ENCODE measurements at regions not wholly inside any gene's neighbourhood (a gene's known extent, or its start where the extent isn't known, plus 50 kb on each side); places are given as distances from the start of the nearest gene placed in this dataset.

- TF ChIP-seq CTCF (IDR thresholded peaks at IDR 0.05), result no peak
Observed at GRCh38 chr12:13444076-13444475, 247.6 kb downstream of the EMP1 start.

DNA sequence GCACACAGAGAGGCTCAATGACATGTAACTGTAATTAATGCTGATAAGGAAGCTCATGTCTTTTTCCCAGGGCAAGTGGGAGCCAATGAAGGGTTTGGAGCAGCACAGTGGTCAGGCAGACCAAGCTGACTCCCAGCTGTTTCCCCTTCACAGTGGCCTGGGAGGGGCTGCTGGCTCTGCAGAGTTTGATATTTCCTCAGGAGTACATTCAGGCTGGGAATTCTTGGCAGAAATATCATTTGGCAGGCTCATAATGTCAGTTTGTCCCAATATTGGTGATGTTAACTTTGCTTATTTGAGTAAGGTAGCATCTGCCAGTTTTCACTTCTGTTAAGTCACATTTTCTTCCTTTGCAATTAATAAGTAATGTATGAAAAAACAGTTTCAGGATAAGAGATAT lies 247.0 kb downstream of the EMP1 start:
- TF ChIP-seq CTCF (IDR thresholded peaks at IDR 0.05), result no peak

DNA sequence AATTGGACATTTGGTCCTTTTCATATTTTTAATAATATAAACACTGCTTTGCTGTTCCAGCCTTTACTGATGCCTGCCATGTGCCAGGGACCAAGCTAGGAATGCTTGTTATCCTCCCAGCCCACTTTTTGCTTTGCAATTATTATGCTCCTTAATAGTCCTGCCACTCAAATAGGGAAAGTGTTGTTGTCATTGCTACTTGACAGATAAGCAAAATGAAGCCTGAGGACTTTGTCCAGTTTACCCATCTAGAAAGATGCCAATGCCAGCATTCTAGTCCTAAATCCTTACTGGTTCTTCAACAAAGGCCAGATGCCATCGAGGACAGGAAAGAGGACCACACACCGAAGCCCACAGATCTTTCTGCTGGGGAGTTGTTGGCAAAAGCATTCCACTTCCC lies 246.5 kb downstream of the EMP1 start:
- TF ChIP-seq CTCF (IDR thresholded peaks at IDR 0.05), result no peak

GRCh38 chr12:13442457-13442856 lies 245.9 kb downstream of the EMP1 start:
- no peak for TF ChIP-seq CTCF (IDR thresholded peaks at IDR 0.05)

DNA sequence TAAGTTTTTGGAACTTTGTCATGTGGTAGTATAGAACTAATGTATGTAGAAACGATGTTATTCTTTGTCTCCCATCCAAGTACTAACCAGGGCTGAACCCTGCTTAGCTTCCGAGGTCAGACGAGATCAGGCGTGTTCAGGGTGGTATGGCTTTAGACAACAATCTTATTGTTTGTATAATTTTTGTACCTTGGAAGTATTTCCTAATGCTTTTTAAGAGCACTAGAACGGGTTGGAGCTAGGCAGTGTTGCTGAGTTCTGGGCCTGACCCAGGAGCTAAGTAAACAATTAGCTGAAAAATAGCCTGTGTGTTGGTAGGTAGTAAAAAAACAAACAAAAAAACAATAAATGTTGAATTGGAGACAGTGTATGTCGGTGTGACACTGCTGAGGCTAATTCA lies 244.3 kb downstream of the EMP1 start:
- no peak for TF ChIP-seq CTCF (IDR thresholded peaks at IDR 0.05)

DNA sequence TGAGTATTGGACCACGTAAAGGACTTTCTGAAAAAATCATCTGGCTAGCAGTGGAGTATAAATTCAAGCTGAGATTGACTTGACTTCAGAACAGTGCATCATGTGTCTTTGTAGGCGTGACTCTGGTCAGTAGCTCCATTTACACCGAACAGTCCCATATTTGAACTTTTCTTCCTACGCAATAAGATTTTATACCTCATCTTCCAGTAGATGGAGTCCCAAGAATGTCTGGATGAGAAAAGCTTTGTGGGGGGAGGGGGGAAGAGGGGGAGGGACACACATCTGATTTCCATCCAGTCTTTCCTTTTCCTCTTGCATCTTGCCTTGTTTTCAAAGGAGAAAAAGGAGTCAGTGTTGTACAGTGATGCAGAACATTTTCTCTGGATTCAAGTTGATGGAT lies 241.0 kb downstream of the EMP1 start:
- TF ChIP-seq CTCF (IDR thresholded peaks at IDR 0.05), result no peak

- TF ChIP-seq CTCF (IDR thresholded peaks at IDR 0.05), result no peak
Observed at GRCh38 chr12:13436696-13437391, 240.3 kb downstream of the EMP1 start.

DNA sequence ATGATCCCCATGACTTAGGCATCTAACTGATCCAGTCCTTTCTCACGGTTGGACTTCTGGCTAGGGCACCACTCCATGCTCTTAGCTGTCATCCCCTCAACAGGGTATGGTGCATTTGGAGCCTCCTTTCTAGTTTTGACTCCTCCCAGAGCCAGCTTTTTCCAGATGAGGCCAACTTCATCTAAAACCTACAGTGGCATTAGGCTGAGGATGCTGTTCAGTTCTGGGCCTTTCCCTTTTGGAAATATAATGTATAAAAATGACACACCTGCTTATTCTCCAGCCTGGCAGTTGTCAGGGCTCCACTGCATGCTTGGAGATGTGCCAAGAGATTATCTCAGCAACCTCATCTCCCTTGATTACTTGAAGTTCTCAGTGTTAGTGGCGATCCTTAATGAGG lies 239.7 kb downstream of the EMP1 start:
- no peak for TF ChIP-seq CTCF (IDR thresholded peaks at IDR 0.05)
